Natural killer cell (primary cell): ENCODE measurements at regions not wholly inside any gene's neighbourhood (a gene's known extent, or its start where the extent isn't known, plus 50 kb on each side); places are given as distances from the start of the nearest gene placed in this dataset.
"Not testable (repeated sequence)": the region's sequence is repeated elsewhere in the genome, so short reads cannot be mapped to it uniquely, and the experiment has no call there.

Experiments used
- ATAC-seq, 3 donors: fragments of 150-1000 bp in 2 of 3; fragments of 200-7000 bp in 1 of 3; cut with Tn5 transposase; 1 replicate in 1 of 3; 2 replicates in 2 of 3; pipeline ENCODE4 v1.10.0; 2021; ENCODE audit warnings: mild to moderate bottlenecking in 2 of 3, moderate library complexity in 2 of 3
- DNase-seq, 2 donors: peaks; one replicate each; pipeline versions ENCODE4 v3.0.0 to v3.0.0-alpha.2; 2013 to 2021; ENCODE audit warnings: mixed read lengths in 1 of 2
- H3K27ac ChIP-seq: one replicate; pipeline ENCODE4 v1.5.1; 2013; ENCODE audit warnings: mild to moderate bottlenecking, low read length
- H3K27me3 ChIP-seq: one replicate; pipeline ENCODE4 v1.6.1; 2013; ENCODE audit warnings: low read length; ENCODE audit not compliant: control insufficient read depth, insufficient read depth
- H3K36me3 ChIP-seq: one replicate; pipeline ENCODE4 v1.6.1; 2013; ENCODE audit warnings: low read length; ENCODE audit not compliant: control insufficient read depth, insufficient read depth
- H3K4me1 ChIP-seq: one replicate; pipeline ENCODE4 v1.6.1; 2013; ENCODE audit warnings: low read length; ENCODE audit not compliant: control insufficient read depth, insufficient read depth
- H3K4me3 ChIP-seq: one replicate; pipeline ENCODE4 v1.5.1; 2013; ENCODE audit warnings: low read length
- H3K9me3 ChIP-seq: one replicate; pipeline ENCODE4 v1.6.1; 2013; ENCODE audit warnings: low read length; ENCODE audit not compliant: control insufficient read depth, insufficient read depth
- H3K27ac Mint-ChIP-seq, 2 donors: one replicate each; pipeline ENCODE4 v1.8.0; 2022; ENCODE audit warnings: mild to moderate bottlenecking in 2 of 2, mixed read lengths in 2 of 2, moderate library complexity in 1 of 2
- H3K27me3 Mint-ChIP-seq, 2 donors: one replicate each; pipeline ENCODE4 v1.8.0; 2022; ENCODE audit warnings: low read depth in 2 of 2, mixed read lengths in 2 of 2
- H3K36me3 Mint-ChIP-seq: one replicate; pipeline ENCODE4 v1.8.0; 2022; ENCODE audit warnings: mixed read lengths
- H3K4me1 Mint-ChIP-seq, 2 donors: one replicate each; pipeline ENCODE4 v1.8.0; 2022; ENCODE audit warnings: mixed read lengths in 2 of 2
- H3K4me3 Mint-ChIP-seq: one replicate; pipeline ENCODE4 v1.8.0; 2022; ENCODE audit warnings: mild to moderate bottlenecking, moderate library complexity, mixed read lengths
- H3K9me3 Mint-ChIP-seq, 2 donors: one replicate each; pipeline ENCODE4 v1.8.0; 2022; ENCODE audit warnings: mixed read lengths in 2 of 2
- WGBS: methylation state at CpG from one replicate; pipeline ENCODE4 v1.1.7; 2013; ENCODE audit warnings: missing lambda C conversion rate; ENCODE audit not compliant: insufficient coverage; 5-methylcytosine and 5-hydroxymethylcytosine counted together
- intact Hi-C: fragments of 100-400 bp; cut with micrococcal nuclease; formaldehyde crosslinking; loops from one replicate; pipeline ENCODE4 v1.14.2; 2022
- TF ChIP-seq, protein P1 (sequence below): fragments of 200-600 bp; IDR thresholded peaks from one replicate; pipeline ENCODE4 v1.8.0; 2022; ENCODE audit warnings: antibody characterized with exemption

DNA sequence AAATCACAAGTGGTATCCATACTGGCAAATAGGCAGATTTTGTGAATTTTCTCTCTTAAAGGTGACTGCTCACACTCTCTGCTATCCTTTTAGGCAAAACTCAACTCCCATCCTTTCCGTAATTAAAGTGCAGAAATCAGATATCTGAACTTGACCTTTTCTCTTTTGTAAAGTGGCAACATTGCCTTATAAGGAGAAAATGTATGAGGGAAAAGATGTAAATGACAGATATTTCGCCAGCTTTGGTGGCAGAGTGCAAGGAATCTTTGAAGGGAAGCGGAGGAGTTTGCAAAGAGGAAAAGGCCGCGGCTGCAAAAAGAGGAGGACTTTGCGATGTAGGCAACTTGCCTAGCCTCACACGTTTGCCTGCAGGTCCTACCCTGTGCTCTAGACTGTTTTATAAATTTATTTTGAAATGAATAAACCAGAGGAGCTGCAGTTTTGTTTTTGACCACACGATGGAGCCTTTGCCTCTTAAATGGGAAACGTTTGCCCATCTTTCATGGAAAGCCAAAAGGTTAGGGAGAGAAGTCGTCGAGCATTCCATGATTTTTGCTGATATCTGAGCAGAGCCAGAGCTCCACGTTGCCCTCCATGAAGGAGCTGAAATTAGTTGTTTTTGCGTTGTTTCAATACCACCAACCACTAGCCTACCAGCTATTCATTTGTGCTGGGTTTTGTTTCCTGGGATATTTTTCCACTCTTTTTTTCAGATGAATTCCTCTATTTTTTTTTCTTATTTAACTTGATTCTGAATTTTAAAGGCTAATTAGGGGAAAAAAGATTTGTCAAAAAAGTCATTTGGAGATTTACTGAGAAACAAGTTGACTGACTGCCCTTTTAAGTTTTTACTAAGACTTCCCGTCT, 242.3 kb downstream of the LMX1A start:
- Mint-ChIP-seq H3K27me3 (peaks cover 13 to 28% of the 10 kb centered on the region in 2 donors), H3K36me3 (no peaks in the 10 kb centered on the region), H3K4me1 (no peaks in the 10 kb centered on the region), H3K9me3 (no peaks in the 10 kb centered on the region), H3K27ac (no peak overlapping the region), H3K4me3 (no peak overlapping the region)
- H3K9me3 ChIP-seq: no peaks in the 10 kb centered on the region
- H3K27ac ChIP-seq: no peak overlapping the region
- peaks cover 3% of the 10 kb centered on the region for H3K27me3 ChIP-seq
- no peak overlapping the region for H3K4me3 ChIP-seq
- no peaks in the 10 kb centered on the region for H3K36me3 ChIP-seq
- ATAC-seq: no peak
- peak in 1 of 2 donors; percentile 2 for DNase-seq
- TF ChIP-seq, protein P1, sequence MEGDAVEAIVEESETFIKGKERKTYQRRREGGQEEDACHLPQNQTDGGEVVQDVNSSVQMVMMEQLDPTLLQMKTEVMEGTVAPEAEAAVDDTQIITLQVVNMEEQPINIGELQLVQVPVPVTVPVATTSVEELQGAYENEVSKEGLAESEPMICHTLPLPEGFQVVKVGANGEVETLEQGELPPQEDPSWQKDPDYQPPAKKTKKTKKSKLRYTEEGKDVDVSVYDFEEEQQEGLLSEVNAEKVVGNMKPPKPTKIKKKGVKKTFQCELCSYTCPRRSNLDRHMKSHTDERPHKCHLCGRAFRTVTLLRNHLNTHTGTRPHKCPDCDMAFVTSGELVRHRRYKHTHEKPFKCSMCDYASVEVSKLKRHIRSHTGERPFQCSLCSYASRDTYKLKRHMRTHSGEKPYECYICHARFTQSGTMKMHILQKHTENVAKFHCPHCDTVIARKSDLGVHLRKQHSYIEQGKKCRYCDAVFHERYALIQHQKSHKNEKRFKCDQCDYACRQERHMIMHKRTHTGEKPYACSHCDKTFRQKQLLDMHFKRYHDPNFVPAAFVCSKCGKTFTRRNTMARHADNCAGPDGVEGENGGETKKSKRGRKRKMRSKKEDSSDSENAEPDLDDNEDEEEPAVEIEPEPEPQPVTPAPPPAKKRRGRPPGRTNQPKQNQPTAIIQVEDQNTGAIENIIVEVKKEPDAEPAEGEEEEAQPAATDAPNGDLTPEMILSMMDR: peak; percentile 60
- 30% methylated on average over 13 of the region's 14 CpGs for WGBS
- H3K4me1 ChIP-seq: no peaks in the 10 kb centered on the region
- intact Hi-C loops: no loop called here

DNA sequence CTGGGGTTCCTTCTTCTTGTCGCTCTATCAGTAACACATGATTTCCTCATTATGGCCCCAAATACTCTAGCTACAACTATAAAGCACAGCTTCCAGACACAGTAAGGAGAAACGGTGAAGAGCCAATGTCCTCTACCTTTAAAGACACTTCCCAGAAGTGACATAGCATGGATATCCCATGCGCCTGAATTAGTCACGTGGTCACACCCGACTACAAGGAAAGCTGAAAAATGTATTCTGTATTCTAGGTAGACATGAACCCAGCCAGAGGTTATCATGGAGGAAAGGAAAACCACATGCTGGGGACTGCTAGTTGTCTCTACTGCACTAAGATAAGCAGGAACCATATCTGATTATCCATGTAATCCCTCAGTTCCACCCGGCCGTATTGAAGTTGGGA, 244.3 kb downstream of the LMX1A start:
- intact Hi-C loops: no loop called here
- H3K27ac Mint-ChIP-seq: no peak overlapping the region
- Histone ChIP-seq H3K27me3 (peaks cover under 1% of the 10 kb centered on the region), H3K36me3 (no peaks in the 10 kb centered on the region), H3K9me3 (no peaks in the 10 kb centered on the region), H3K4me1 (no peaks in the 10 kb centered on the region), H3K4me3 (no peak overlapping the region), H3K27ac (no peak overlapping the region)
- H3K36me3 Mint-ChIP-seq: no peaks in the 10 kb centered on the region
- H3K27me3 Mint-ChIP-seq: peaks cover 13 to 20% of the 10 kb centered on the region in 2 donors
- TF ChIP-seq, protein P1: no peak
- ATAC-seq (no peak), DNase-seq (no peak)
- H3K4me3 Mint-ChIP-seq: no peak overlapping the region
- H3K9me3 Mint-ChIP-seq: peaks cover 0 to 4% of the 10 kb centered on the region in 2 donors
- 84% methylated on average over 7 of the region's 7 CpGs for WGBS
- no peaks in the 10 kb centered on the region for H3K4me1 Mint-ChIP-seq

DNA sequence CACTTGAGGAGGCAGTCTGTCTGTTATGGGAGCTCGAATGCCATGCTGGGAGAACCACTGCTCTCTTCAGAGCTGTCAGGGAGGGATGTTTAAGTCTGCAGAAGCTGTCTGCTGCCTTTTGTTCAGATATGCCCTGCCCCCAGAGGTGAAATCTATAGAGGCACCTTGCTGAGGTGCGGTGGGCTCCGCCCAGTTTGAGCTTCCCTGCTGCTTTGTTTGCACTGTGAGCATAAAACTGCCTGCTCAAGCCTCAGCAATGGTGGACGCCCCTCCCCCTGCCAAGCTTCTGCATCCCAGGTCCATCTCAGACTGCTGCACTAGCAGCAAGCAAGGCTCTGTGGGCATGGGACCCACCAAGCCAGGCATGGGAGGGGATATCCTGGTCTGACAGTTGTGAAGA, 247.5 kb downstream of the LMX1A start:
- peaks cover 0 to 8% of the 10 kb centered on the region in 2 donors for H3K9me3 Mint-ChIP-seq

DNA sequence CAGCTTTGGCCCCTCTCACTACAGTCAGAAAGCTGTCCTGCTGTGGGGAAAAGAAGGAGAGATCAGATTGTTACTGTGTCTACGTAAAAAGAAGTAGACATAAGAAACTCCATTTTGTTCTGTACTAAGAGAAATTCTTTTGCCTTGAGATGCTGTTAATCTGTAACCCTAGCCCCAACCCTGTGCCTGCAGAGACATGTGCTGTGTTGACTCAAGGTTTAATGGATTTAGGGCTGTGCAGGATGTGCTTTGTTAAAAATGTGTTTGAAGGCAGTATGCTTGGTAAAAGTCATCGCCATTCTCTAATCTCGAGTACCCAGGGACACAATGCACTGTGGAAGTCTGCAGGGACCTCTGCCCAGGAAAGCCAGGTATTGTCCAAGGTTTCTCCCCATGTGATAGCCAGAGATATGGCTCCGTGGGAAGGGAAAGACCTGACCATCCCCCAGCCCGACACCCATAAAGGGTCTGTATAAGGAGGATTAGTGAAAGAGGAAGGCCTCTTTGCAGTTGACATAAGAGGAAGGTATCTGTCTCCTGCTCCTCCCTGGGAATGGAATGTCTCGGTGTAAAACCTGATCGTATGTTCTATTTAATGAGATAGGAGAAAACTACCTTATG, 263.9 kb downstream of the LMX1A start:
- H3K4me1 ChIP-seq, H3K27me3 ChIP-seq, ATAC-seq, H3K27ac ChIP-seq, H3K4me3 Mint-ChIP-seq, DNase-seq, H3K4me1 Mint-ChIP-seq, H3K4me3 ChIP-seq, H3K27ac Mint-ChIP-seq, H3K27me3 Mint-ChIP-seq, H3K36me3 ChIP-seq, intact Hi-C loops: not testable (repeated sequence)
- Mint-ChIP-seq H3K9me3 (peaks cover 9 to 11% of the 10 kb centered on the region in 2 donors), H3K36me3 (peaks cover 13% of the 10 kb centered on the region)
- peaks cover 11% of the 10 kb centered on the region for H3K9me3 ChIP-seq
- WGBS: 74% methylated on average over 6 of the region's 7 CpGs

More for the DNA sequence above, 247.5 kb downstream of the LMX1A start:
- intact Hi-C loops: no loop called here
- no peaks in the 10 kb centered on the region for H3K4me1 ChIP-seq
- no peaks in the 10 kb centered on the region for H3K4me1 Mint-ChIP-seq
- H3K27ac ChIP-seq: no peak overlapping the region
- H3K36me3 ChIP-seq: no peaks in the 10 kb centered on the region
- DNase-seq: no peak
- TF ChIP-seq, protein P1: no peak
- no peaks in the 10 kb centered on the region for H3K36me3 Mint-ChIP-seq
- no peaks in the 10 kb centered on the region for H3K9me3 ChIP-seq
- no peak overlapping the region for H3K27ac Mint-ChIP-seq
- no peak overlapping the region for H3K4me3 Mint-ChIP-seq
- H3K27me3 ChIP-seq: no peaks in the 10 kb centered on the region
- ATAC-seq: no peak
- WGBS: 75% methylated on average over 4 of the region's 4 CpGs
- no peak overlapping the region for H3K4me3 ChIP-seq
- H3K27me3 Mint-ChIP-seq: peaks cover 0 to 2% of the 10 kb centered on the region in 2 donors
